HCT116 (cell line): ENCODE measurements at regions not wholly inside any gene's neighbourhood (a gene's known extent, or its start where the extent isn't known, plus 50 kb on each side); places are given as distances from the start of the nearest gene placed in this dataset.
A peak's percentile ranks its signal among the peaks of the same experiment; 100 is the strongest.

Source experiments
- CTCF ChIP-seq, 3 experiments: fragments of 200-600 bp in 1 of 3; sonication (generic) in 1 of 3; IDR thresholded peaks in 2 of 3; conservative IDR thresholded peaks in 1 of 3; 2 replicates each; pipeline ENCODE4 v1.5.1; 2012 to 2017; ENCODE audit warnings: low read depth in 2 of 3, low read length in 2 of 3, antibody characterized with exemption in 1 of 3, borderline replicate concordance in 1 of 3, control low read depth in 1 of 3, mild to moderate bottlenecking in 1 of 3, mixed read lengths in 1 of 3, mixed run types in 1 of 3, moderate library complexity in 1 of 3; ENCODE audit not compliant: insufficient read depth in 1 of 3
- EZH2 ChIP-seq: fragments of 200-600 bp; sonication (generic); IDR thresholded peaks from 2 replicates; pipeline ENCODE4 v1.6.1; 2017; ENCODE audit warnings: antibody characterized with exemption, mixed run types
- EZH2phosphoT487 ChIP-seq: fragments of 200-600 bp; IDR thresholded peaks from 2 replicates; pipeline ENCODE4 v1.6.1; 2018; ENCODE audit warnings: antibody characterized with exemption, borderline replicate concordance
- POLR2A ChIP-seq: IDR thresholded peaks from 2 replicates; pipeline ENCODE4 v1.7.0; 2011; ENCODE audit warnings: borderline replicate concordance; ENCODE audit not compliant: insufficient read depth, insufficient read length; ENCODE audit errors: extremely low read depth
- POLR2AphosphoS5 ChIP-seq: IDR thresholded peaks from 2 replicates; pipeline ENCODE4 v1.6.1; 2011; ENCODE audit warnings: mild to moderate bottlenecking, low read depth, low read length, moderate library complexity
- TCF7L2 ChIP-seq: IDR thresholded peaks from 2 replicates; pipeline ENCODE4 v1.7.0; 2011; ENCODE audit warnings: borderline replicate concordance, inconsistent platforms; ENCODE audit not compliant: insufficient read depth, insufficient read length; ENCODE audit errors: extremely low read depth
- TF ChIP-seq, protein P1 (sequence below): IDR thresholded peaks from 2 replicates; pipeline ENCODE4 v1.6.1; 2012; ENCODE audit warnings: low read depth

DNA sequence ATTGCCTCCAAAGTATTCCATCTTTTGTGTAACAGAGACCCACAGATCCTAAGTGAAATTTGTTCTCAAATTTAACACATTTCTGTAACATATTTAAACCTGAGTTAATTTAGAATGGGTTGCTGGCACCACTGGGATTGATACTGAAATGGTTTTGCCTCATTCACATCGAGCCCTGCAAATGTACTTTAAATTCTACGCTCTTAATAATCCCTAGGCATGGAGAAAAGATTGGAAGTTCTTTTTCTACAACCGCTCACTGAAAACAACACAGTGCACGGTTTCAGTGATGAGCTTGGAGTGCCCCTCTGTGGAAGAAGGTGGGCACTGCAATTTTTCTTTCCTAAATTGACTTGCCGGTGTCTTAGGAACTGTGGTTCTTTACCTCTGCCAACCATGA lies 109.9 kb upstream of the ATP11B start:
- TF ChIP-seq EZH2 (no peak), POLR2A (no peak), TCF7L2 (no peak), CTCF (IDR thresholded peaks at IDR 0.05 in 2 of 3, conservative IDR thresholded peaks at IDR 0.05 in 1 of 3; ENCODE audit: borderline replicate concordance in 1 of 3, insufficient read depth in 1 of 3, low read depth in 2 of 3, low read length in 2 of 3) (peak; percentile 81 to 98 (median 88)), POLR2AphosphoS5 (no peak), EZH2phosphoT487 (no peak)
- TF ChIP-seq, protein P1, sequence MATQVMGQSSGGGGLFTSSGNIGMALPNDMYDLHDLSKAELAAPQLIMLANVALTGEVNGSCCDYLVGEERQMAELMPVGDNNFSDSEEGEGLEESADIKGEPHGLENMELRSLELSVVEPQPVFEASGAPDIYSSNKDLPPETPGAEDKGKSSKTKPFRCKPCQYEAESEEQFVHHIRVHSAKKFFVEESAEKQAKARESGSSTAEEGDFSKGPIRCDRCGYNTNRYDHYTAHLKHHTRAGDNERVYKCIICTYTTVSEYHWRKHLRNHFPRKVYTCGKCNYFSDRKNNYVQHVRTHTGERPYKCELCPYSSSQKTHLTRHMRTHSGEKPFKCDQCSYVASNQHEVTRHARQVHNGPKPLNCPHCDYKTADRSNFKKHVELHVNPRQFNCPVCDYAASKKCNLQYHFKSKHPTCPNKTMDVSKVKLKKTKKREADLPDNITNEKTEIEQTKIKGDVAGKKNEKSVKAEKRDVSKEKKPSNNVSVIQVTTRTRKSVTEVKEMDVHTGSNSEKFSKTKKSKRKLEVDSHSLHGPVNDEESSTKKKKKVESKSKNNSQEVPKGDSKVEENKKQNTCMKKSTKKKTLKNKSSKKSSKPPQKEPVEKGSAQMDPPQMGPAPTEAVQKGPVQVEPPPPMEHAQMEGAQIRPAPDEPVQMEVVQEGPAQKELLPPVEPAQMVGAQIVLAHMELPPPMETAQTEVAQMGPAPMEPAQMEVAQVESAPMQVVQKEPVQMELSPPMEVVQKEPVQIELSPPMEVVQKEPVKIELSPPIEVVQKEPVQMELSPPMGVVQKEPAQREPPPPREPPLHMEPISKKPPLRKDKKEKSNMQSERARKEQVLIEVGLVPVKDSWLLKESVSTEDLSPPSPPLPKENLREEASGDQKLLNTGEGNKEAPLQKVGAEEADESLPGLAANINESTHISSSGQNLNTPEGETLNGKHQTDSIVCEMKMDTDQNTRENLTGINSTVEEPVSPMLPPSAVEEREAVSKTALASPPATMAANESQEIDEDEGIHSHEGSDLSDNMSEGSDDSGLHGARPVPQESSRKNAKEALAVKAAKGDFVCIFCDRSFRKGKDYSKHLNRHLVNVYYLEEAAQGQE, result no peak
